IMR-90 (cell line): ENCODE measurements at regions not wholly inside any gene's neighbourhood (a gene's known extent, or its start where the extent isn't known, plus 50 kb on each side); places are given as distances from the start of the nearest gene placed in this dataset.

Source experiments
- ATAC-seq: fragments of 200-7000 bp; cut with Tn5 transposase; 2 replicates; pipeline ENCODE4 v1.9.1; 2020; ENCODE audit warnings: low read depth, mild to moderate bottlenecking, moderate library complexity
- BruUV-seq: library from RNA; stranded (reverse); fragments of 400-500 nt; replicated peaks from 2 replicates; lab custom pipeline; 2021; lab: Mats Ljungman, UMichigan
- CTCF ChIA-PET: fragments of 300-600 bp; formaldehyde crosslinking; extraction: SDS; loops from one replicate; lab custom pipeline; 2021; ENCODE audit warnings: antibody characterized with exemption; lab: Yijun Ruan, JAX
- POLR2A ChIA-PET: fragments of 300-600 bp; sonication (Branson Sonifier 250); formaldehyde crosslinking; loops from one replicate; lab custom pipeline; 2022; ENCODE audit warnings: antibody characterized with exemption; ENCODE audit not compliant: unreplicated experiment; lab: Charles Lee
- DNase-seq: peaks from one replicate; pipeline ENCODE4 v3.0.0; 2013
- H2AFZ ChIP-seq: replicated peaks from 2 replicates; pipeline ENCODE3; 2013; ENCODE audit warnings: low read length, mild to moderate bottlenecking; ENCODE audit not compliant: poor library complexity
- H2AK5ac ChIP-seq: 2 replicates; pipeline ENCODE4 v1.6.1; 2013; ENCODE audit warnings: low read depth, low read length, inconsistent platforms
- H2AK9ac ChIP-seq: replicated peaks from 2 replicates; pipeline ENCODE3; 2013; ENCODE audit warnings: mild to moderate bottlenecking, low read depth, low read length, moderate library complexity; ENCODE audit not compliant: poor library complexity
- H2BK120ac ChIP-seq: 2 replicates; pipeline ENCODE4 v1.6.1; 2013; ENCODE audit warnings: low read depth, low read length, inconsistent platforms
- H2BK15ac ChIP-seq: 3 replicates; pipeline ENCODE4 v1.6.1; 2013; ENCODE audit warnings: low read depth, low read length, inconsistent platforms
- H2BK20ac ChIP-seq: 2 replicates; pipeline ENCODE4 v1.6.1; 2013; ENCODE audit warnings: low read depth, mild to moderate bottlenecking, inconsistent platforms, low read length, moderate library complexity
- H2BK5ac ChIP-seq: 2 replicates; pipeline ENCODE4 v1.6.1; 2013; ENCODE audit warnings: mild to moderate bottlenecking, low read depth, low read length, inconsistent platforms; ENCODE audit not compliant: poor library complexity, severe bottlenecking
- H3K14ac ChIP-seq: replicated peaks from 2 replicates; pipeline ENCODE4 v1.6.1; 2013; ENCODE audit warnings: low read depth, low read length, inconsistent platforms
- H3K18ac ChIP-seq: 2 replicates; pipeline ENCODE4 v1.6.1; 2013; ENCODE audit warnings: low read depth, low read length, control low read depth
- H3K23ac ChIP-seq: 2 replicates; pipeline ENCODE4 v1.6.1; 2013; ENCODE audit warnings: low read depth, low read length, inconsistent platforms
- H3K27ac ChIP-seq: 2 replicates; pipeline ENCODE4 v1.5.1; 2013; ENCODE audit warnings: mild to moderate bottlenecking, control low read depth, low read length; ENCODE audit not compliant: insufficient read depth
- H3K27me3 ChIP-seq: 2 replicates; pipeline ENCODE4 v1.6.1; 2013; ENCODE audit warnings: low read length; ENCODE audit not compliant: control insufficient read depth, insufficient read depth
- H3K36me3 ChIP-seq: 2 replicates; pipeline ENCODE4 v1.6.1; 2013; ENCODE audit warnings: low read length, mixed read lengths; ENCODE audit not compliant: control insufficient read depth, insufficient read depth
- H3K4ac ChIP-seq: 2 replicates; pipeline ENCODE4 v1.6.1; 2013; ENCODE audit warnings: low read depth, low read length, inconsistent platforms
- H3K4me1 ChIP-seq: 2 replicates; pipeline ENCODE4 v1.6.1; 2013; ENCODE audit warnings: low read length, mixed read lengths; ENCODE audit not compliant: control insufficient read depth, insufficient read depth
- H3K4me2 ChIP-seq: 2 replicates; pipeline ENCODE4 v1.6.1; 2013; ENCODE audit warnings: low read depth, mild to moderate bottlenecking, control low read depth, low read length, moderate library complexity
- H3K4me3 ChIP-seq: 2 replicates; pipeline ENCODE4 v1.5.1; 2013; ENCODE audit warnings: low read depth, mild to moderate bottlenecking, control low read depth, low read length, moderate library complexity; ENCODE audit not compliant: insufficient read depth
- H3K56ac ChIP-seq: 2 replicates; pipeline ENCODE4 v1.6.1; 2013; ENCODE audit warnings: low read length, inconsistent platforms; ENCODE audit not compliant: insufficient read depth; ENCODE audit errors: extremely low read depth
- H3K79me1 ChIP-seq, 2 experiments: 2 replicates each; pipeline ENCODE4 v1.6.1; 2013; ENCODE audit warnings: low read length in 2 of 2, inconsistent platforms in 1 of 2, low read depth in 1 of 2
- H3K9ac ChIP-seq: 2 replicates; pipeline ENCODE4 v1.6.1; 2013; ENCODE audit warnings: low read depth, low read length, control low read depth
- H3K9me1 ChIP-seq: 2 replicates; pipeline ENCODE4 v1.6.1; 2013; ENCODE audit warnings: low read length, inconsistent platforms; ENCODE audit not compliant: insufficient read depth
- H3K9me3 ChIP-seq: 2 replicates; pipeline ENCODE4 v1.6.1; 2013; ENCODE audit warnings: low read length; ENCODE audit not compliant: control insufficient read depth, insufficient read depth
- H4K20me1 ChIP-seq: 2 replicates; pipeline ENCODE4 v1.6.1; 2013; ENCODE audit warnings: low read length, inconsistent platforms; ENCODE audit not compliant: insufficient read depth
- H4K5ac ChIP-seq: 2 replicates; pipeline ENCODE4 v1.6.1; 2013; ENCODE audit warnings: mild to moderate bottlenecking, low read depth, low read length, control low read depth
- H4K8ac ChIP-seq, 2 experiments: 2 replicates each; pipeline ENCODE4 v1.6.1; 2013; ENCODE audit warnings: low read depth in 2 of 2, low read length in 2 of 2, control low read depth in 1 of 2, inconsistent platforms in 1 of 2
- H4K91ac ChIP-seq: 2 replicates; pipeline ENCODE4 v1.6.1; 2013; ENCODE audit warnings: low read depth, low read length, inconsistent platforms; ENCODE audit not compliant: insufficient read depth
- ELK1 ChIP-seq: fragments of 150-350 bp; IDR thresholded peaks from 2 replicates; pipeline ENCODE4 v1.6.1; 2016; ENCODE audit warnings: low read depth, mild to moderate bottlenecking, low read length, moderate library complexity, borderline replicate concordance
- MAFK ChIP-seq: IDR thresholded peaks from 2 replicates; pipeline ENCODE4 v1.6.1; 2012; ENCODE audit warnings: low read depth, low read length, improper control_type of control experiment
- MAZ ChIP-seq: IDR thresholded peaks from 2 replicates; pipeline ENCODE4 v1.6.1; 2012; ENCODE audit warnings: low read depth, mild to moderate bottlenecking, low read length, improper control_type of control experiment, moderate library complexity, borderline replicate concordance
- RFX5 ChIP-seq: IDR thresholded peaks from 2 replicates; pipeline ENCODE4 v1.8.0; 2012; ENCODE audit warnings: low read depth, mild to moderate bottlenecking, low read length, moderate library complexity
- USF2 ChIP-seq: fragments of 150-350 bp; IDR thresholded peaks from 2 replicates; pipeline ENCODE4 v1.6.1; 2017; ENCODE audit warnings: mild to moderate bottlenecking, antibody characterized with exemption, low read length, low read depth
- dilution Hi-C: fragments of 300-500 bp; cut with HindIII; formaldehyde crosslinking; loops from one replicate; pipeline ENCODE4 v1.14.3; 2018; ENCODE audit warnings: low sequenced_read_pairs; ENCODE audit not compliant: unreplicated experiment
- in situ Hi-C: fragments of 300-500 bp; cut with MboI; formaldehyde crosslinking; loops from 3 replicates; pipeline ENCODE4 v1.14.3; 2019; ENCODE audit warnings: low sequenced_read_pairs, inconsistent platforms, mixed read lengths
- intact Hi-C: fragments of 100-400 bp; cut with micrococcal nuclease; formaldehyde crosslinking; loops from 2 replicates; pipeline ENCODE4 v1.10.0; 2022

GRCh38 chr6:154580397-154581135 lies 70.1 kb upstream of the CNKSR3 start:
- H3K4me1 ChIP-seq, result no peaks in the 10 kb centered on the region
- intact Hi-C loops, result no loop called here

More at GRCh38 chr6:154580397-154581135, 70.1 kb upstream of the CNKSR3 start:
- Histone ChIP-seq H2BK5ac (no peak overlapping the region), H3K9me3 (peaks cover 2% of the 10 kb centered on the region; the same call in 1 of the 2 replicates), H3K79me1 (no peaks in the 10 kb centered on the region), H2BK15ac (no peak overlapping the region), H3K18ac (no peak overlapping the region), H3K27me3 (peaks cover 1% of the 10 kb centered on the region), H3K4ac (no peak overlapping the region), H3K23ac (no peak overlapping the region), H3K9ac (no peak overlapping the region), H4K5ac (no peak overlapping the region), H2BK20ac (no peak overlapping the region), H2AK9ac (no peak overlapping the region), H3K36me3 (no peaks in the 10 kb centered on the region), H3K14ac (no peak overlapping the region), H2AFZ (no peak overlapping the region), H4K8ac (no peak overlapping the region), H2BK120ac (no peak overlapping the region), H3K9me1 (no peaks in the 10 kb centered on the region), H3K4me2 (no peak overlapping the region), H4K20me1 (no peaks in the 10 kb centered on the region), H4K91ac (no peak overlapping the region), H3K27ac (no peak overlapping the region), H3K4me3 (no peak overlapping the region), H3K56ac (no peak overlapping the region), H2AK5ac (no peak overlapping the region)
- in situ Hi-C loops, result no loop called here
- TF ChIP-seq USF2 (no peak), MAFK (0 out of 2 replicates have a peak, but pooled peaks have one; percentile 37), ELK1 (no peak), MAZ (no peak), RFX5 (no peak)
- ATAC-seq (no peak), DNase-seq (no peak)
- dilution Hi-C loops, result no loop called here
- CTCF ChIA-PET, result interaction anchor here (1.1 kb wide), 1 partner anchor 9 kb away, joined by 3 read pairs; no protein-coding TSS in a partner anchor
- no TSS peak for BruUV-seq
- POLR2A ChIA-PET, result no interaction called here
